ENCODE measurements at regions not wholly inside any gene's neighbourhood (a gene's known extent, or its start where the extent isn't known, plus 50 kb on each side); places are given as distances from the start of the nearest gene placed in this dataset.
"Not testable (repeated sequence)": the region's sequence is repeated elsewhere in the genome, so short reads cannot be mapped to it uniquely, and the experiment has no call there.

- DNase-seq (ENCODE audit: low read depth in 2 of 2): no peak
Measured at GRCh38 chr3:4149296-4149695, 153.9 kb upstream of the SETMAR start.

DNA sequence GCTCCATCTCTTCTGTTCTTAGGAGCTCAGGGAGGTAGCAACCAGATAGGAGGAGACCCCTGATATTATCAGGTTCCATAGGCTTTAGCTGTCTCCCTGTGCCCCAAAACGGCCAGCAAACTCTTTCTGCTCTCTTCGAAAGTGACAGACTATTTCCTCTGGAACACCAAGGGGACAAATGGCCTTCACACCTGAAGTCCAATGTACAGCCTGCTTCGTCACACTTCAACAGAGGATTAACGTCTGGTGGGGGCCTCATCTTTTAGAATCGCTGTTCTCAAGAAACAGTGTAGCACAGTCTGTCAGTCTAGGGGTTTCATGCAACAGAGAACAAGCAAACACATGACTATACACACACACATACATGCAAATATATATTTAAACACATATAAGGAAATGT is 152.4 kb upstream of the SETMAR start:
- DNase-seq (ENCODE audit: low read depth in 2 of 2): no peak

- DNase-seq (ENCODE audit: low read depth in 2 of 2): no peak
Measured at GRCh38 chr3:4151859-4152258, 151.3 kb upstream of the SETMAR start.

DNA sequence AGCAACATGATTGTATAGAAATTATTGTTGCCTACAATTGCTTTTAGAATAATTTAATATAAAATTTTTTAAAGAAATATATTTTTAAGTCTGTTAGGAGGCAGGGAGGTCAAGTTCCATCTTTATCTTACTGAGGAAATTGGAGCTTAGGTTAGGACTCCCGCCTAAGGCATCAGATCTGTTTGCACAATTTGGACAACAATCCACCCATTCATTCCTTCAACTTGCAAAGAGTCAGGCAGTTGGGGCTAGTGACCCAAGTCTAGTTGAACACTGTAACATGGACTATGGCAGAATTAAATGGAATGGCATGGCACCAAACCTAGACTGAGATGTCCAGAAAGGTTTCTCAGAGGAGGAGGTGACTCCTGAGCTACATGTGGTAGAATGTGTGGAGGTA is 149.4 kb upstream of the SETMAR start:
- DNase-seq (ENCODE audit: low read depth in 2 of 2): no peak

DNA sequence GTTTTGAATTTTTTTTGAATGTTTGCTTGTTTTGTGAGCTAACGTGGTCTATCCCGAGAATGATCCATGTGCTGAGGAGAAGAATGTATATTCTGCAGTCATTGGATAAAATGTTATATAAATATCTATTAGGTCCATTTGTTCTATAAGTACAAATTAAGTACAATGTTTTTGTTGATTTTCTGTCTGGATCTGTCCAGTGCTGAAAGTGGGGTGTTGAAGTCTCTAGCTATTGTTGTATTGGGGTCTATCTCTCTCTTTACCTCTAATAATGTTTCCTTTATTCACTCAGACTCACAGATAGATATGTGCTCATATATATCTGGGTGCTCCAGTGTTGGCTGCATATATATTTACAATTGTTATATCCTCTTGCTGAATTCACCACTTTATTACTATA is 144.8 kb upstream of the SETMAR start:
- no peak for DNase-seq (ENCODE audit: low read depth in 2 of 2)

- no peak for DNase-seq (ENCODE audit: low read depth in 2 of 2)
Measured at GRCh38 chr3:4162096-4162495, 141.1 kb upstream of the SETMAR start.

DNA sequence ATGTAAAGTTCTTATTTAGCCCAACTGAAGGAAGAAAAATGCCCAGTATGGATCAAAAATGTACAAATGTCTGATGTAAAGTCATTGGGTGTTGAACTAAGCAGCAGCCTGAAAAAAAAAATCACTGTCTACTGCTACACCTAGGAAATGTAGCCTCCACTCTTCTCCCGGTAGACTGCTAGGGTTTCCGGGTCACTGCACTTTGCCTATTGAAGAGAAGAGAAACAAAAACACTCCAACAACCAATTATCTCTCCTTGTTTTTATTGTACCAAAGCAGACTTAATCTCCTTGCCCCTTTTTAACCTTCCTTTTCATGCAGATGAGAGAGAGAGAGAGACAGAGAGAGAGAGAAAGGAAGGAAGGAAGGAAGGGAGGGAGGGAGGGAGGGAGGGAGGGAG is 140.2 kb upstream of the SETMAR start:
- DNase-seq (ENCODE audit: low read depth in 2 of 2): no peak

- DNase-seq (ENCODE audit: low read depth in 2 of 2): no peak
Measured at GRCh38 chr3:4166540-4166939, 136.6 kb upstream of the SETMAR start.

GRCh38 chr3:4167230-4167629 is 135.9 kb upstream of the SETMAR start:
- not testable (repeated sequence) for DNase-seq (ENCODE audit: low read depth in 2 of 2)

DNA sequence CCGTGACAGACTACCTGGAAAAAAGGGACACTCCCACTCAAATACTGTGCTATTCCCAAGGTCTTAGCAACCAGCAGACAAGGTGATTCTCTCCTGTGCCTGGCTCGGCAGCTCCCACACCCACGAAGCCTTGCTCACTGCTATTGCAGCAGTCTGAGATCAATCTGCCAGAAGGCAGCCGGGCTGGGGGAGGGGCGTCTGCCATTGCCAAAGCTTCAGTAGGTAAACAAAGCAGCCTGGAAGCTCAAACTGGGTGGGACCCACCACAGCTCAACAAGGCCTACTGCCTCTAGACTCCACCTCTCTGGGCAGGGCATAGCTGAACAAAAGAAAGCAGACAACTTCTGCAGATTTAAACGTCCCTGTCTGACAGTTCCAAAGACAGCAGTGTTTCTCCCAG is 128.4 kb upstream of the SETMAR start:
- no peak for DNase-seq (ENCODE audit: low read depth in 2 of 2)

- no peak for DNase-seq (ENCODE audit: low read depth in 2 of 2)
Measured at GRCh38 chr3:4191971-4192370, 111.2 kb upstream of the SETMAR start.

DNA sequence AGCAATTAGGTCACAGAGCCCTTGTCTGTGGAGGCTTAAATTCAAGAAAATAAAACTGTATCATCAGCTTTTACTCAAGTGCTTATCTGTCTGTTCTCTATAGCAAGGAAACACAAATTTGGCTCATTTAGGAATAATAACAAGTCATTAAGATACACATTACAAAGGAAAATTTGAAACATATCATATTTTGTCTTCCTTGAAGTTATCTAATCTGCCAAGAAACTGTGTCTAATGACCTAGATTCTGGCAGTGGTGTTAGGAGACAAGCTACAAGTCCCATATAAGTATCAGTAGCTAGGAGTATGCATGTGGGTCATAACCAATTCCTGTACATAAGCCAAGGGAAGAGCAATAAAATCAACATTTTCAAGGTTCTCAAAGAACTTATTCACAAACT is 108.2 kb upstream of the SETMAR start:
- DNase-seq (ENCODE audit: low read depth in 2 of 2): no peak

DNA sequence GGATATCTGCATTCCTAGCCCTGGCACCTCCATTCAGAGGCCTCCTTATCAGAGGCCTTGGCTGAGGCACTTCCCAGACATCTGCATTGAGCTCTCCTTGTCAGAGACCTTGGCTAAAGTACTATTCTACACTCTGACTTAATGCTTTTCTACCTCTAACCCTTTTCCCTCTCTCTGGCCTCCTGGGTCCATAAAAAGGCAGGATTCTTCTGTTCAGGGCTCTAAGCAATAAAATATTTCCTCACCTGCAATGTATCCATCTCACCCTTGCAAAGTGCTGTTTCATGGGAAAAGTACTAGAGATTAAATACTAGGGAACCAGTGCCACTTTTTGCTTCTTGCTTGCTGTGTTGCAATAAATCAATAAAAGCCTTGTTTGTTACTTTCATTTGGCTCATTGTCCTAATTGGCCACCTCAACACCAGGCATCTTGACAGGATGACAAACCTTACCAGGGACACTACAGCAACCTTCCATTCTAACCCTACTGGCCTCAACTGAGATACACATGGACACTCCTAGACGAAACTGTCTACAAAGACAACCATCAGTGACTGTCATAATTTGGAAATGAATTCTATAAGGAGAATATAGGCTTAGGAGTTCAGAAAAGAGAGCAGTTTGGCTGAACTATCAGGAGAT is 106.5 kb upstream of the SETMAR start:
- no peak for DNase-seq (ENCODE audit: low read depth in 2 of 2)

GRCh38 chr3:4197670-4198069 is 105.5 kb upstream of the SETMAR start:
- DNase-seq (ENCODE audit: low read depth in 2 of 2): no peak

- DNase-seq (ENCODE audit: low read depth in 2 of 2): no peak
Measured at GRCh38 chr3:4198491-4198890, 104.7 kb upstream of the SETMAR start.

- DNase-seq (ENCODE audit: low read depth in 2 of 2): not testable (repeated sequence)
Measured at GRCh38 chr3:4204776-4205175, 98.4 kb upstream of the SETMAR start.

DNA sequence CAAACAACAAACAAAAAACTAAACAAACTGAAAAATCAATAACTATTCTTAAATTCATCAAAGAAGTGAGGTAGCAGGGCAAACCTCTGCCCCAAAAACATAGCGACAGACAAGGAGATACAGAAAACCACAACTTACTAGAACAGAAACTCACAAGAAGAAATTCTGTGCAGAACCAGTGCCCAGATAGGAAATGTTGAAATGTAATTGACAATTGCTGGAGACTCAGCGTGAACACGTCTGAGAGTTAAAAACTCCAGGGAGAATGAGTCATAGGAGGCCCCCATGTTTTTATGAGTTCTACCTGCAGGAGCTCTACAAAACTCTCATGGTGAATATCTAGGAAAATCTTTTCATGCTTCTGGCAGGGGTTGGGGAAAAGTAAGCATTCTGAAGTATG is 95.5 kb upstream of the SETMAR start:
- no peak for DNase-seq (ENCODE audit: low read depth in 2 of 2)

DNA sequence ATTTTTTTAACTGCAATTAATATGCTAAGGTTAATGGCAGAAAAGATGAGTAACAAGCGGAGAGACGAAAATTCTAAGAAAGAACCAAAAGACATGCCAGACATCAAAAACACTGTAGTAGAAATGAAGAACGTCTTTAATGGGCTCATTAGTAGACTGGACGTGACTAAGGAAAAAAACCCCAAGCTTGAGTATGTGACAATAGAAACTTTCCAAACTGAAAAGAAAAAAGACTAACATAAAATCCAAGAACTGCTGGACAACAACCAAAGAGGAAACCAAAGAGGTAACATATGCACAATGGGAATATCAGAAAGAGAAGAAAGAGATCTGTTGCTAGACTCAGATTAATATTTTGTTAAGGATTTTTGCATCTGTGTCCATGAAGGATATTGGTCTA is 94.6 kb upstream of the SETMAR start:
- DNase-seq (ENCODE audit: low read depth in 2 of 2): no peak

DNA sequence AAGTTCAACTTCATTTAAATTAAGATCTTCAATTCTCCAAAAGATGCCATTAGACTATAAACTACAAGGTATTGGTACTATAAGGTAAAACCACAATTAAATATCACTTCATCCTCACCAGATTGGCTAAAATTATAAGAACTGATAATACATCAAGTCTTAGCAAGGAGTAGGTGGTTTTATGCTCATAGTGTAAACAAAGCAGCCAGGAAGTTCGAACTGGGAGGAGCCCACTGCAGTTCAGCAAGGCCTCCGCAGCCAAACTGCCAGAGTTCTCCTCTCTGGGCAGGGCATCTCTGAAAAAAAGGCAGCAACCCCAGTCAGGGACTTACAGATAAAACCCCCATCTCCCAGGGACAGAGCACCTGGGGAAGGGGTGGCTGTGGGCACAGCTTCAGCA is 91.6 kb upstream of the SETMAR start:
- no peak for DNase-seq (ENCODE audit: low read depth in 2 of 2)

DNA sequence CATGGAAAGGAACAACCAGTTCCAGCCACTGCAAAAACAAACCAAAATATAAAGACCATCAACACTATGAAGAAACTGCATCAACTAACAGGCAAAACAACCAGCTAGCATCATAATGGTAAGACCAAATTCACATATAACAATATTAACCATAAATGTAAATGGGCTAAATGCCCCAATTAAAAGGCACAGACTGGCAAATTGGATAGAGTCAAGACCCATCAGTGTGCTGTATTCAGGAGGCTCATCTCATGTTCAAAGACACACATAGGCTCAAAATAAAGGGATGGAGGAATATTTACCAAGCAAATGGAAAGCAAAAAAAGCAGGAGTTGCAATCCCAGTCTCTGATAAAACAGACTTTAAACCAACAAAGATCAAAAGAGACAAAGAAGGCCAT is 89.7 kb upstream of the SETMAR start:
- not testable (repeated sequence) for DNase-seq (ENCODE audit: low read depth in 2 of 2)

DNA sequence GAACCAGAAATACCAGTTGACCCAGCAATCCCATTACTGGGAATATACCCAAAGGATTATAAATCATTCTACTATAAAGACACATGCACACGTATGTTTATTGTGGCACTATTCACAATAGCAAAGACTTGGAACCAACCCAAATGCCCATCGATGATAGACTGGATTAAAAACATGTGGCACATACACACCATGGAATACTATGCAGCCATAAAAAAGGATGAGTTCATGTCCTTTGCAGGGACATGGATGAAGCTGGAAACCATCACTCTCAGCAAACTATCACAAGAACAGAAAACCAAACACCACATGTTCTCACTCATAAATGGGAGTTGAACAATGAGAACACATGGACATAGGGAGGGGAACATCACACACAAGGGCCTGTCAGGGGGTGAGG is 86.2 kb upstream of the SETMAR start:
- DNase-seq (ENCODE audit: low read depth in 2 of 2): not testable (repeated sequence)

DNA sequence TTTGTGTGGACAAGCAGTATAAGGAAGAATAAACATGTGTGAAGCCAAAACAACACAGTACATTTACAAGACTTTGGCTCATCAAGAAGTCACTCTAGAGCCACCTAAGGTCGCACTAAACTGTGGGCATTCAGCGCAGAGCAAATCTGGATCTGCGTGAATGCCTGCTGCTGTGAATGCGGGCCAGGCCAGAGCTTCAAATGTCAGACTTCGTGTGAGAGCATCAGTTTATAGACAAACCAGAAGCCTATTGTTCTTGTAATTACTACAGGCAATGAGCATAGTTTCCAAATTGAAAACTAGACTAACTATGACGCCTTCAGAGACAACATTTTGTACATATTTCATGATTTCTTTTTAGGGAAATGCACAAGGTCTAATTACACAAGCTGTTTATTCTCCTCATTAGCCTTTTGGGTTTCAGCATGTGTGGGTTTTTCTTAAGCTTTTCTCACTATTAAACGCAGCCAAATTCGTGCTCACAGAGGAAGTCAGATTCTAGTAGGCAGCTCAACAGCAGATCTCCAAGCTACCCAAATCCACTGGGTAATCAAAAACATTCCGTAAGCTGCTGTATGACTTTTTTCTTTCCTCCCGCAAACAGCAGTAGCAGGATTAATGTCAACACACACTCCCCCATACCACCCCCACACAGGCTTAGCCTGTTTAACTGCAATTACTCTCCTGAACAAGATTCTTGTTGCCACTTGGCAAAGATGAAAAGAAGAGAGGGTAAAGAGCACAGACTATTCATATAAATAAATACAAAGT is 84.5 kb upstream of the SETMAR start:
- no peak for DNase-seq (ENCODE audit: low read depth in 2 of 2)

- no peak for DNase-seq (ENCODE audit: low read depth in 2 of 2)
Measured at GRCh38 chr3:4219227-4219568, 84.0 kb upstream of the SETMAR start.

GRCh38 chr3:4220065-4220464 is 83.1 kb upstream of the SETMAR start:
- DNase-seq (ENCODE audit: low read depth in 2 of 2): no peak

Measured in activated CD4-positive, alpha-beta T cell treated with anti-CD3 and anti-CD28 coated beads for 24 hours (primary cell).